K562 (cell line): ENCODE measurements at regions not wholly inside any gene's neighbourhood (a gene's known extent, or its start where the extent isn't known, plus 50 kb on each side); places are given as distances from the start of the nearest gene placed in this dataset.

Source experiments
- ATAC-seq: fragments of 200-7000 bp; cut with Tn5 transposase; 3 replicates; pipeline ENCODE4 v1.9.1; 2020; ENCODE audit warnings: moderate library complexity
- BruUV-seq: library from RNA; stranded (reverse); fragments of 400-500 nt; replicated peaks from 2 replicates; lab custom pipeline; 2021; lab: Mats Ljungman, UMichigan
- CTCF ChIA-PET: fragments of 300-600 bp; formaldehyde crosslinking; extraction: SDS; loops from one replicate; lab custom pipeline; 2021; ENCODE audit warnings: low intra/inter-chr PET ratio; lab: Yijun Ruan, JAX
- POLR2A ChIA-PET: fragments of 300-600, 350-650 bp; sonication (Branson Sonifier 250); formaldehyde crosslinking; extraction: SDS; loops from one replicate; lab custom pipeline; 2021; ENCODE audit warnings: antibody characterized with exemption, inconsistent platforms; lab: Yijun Ruan, JAX
- DNase-seq, 4 experiments: peaks; one replicate each; pipeline versions ENCODE4 v3.0.0 to v3.0.0-alpha.2; 2011 to 2018; ENCODE audit warnings: low spot score in 3 of 4, mixed read lengths in 3 of 4; ENCODE audit errors: extremely low read depth in 1 of 4
- FAIRE-seq: peaks from 2 replicates; lab custom pipeline; 2011; peaks lifted over from hg19 to GRCh38; lab: Jason Lieb, UNC
- H2AFZ ChIP-seq: 2 replicates; pipeline ENCODE4 v1.6.0; 2011; ENCODE audit warnings: low read depth, low read length, control low read depth, inconsistent platforms
- H3K27ac ChIP-seq: fragments of 200-600 bp; 3 replicates; pipeline ENCODE4 v1.8.0; 2011; ENCODE audit warnings: low read depth, mild to moderate bottlenecking, control low read depth, inconsistent platforms, low read length, moderate library complexity, mixed read lengths; ENCODE audit errors: extremely low read depth
- H3K27me3 ChIP-seq, 2 experiments: fragments of 300-600 bp in 1 of 2; 2 replicates in 1 of 2; 3 replicates in 1 of 2; pipeline versions ENCODE4 v1.6.0 to v1.8.0; 2011; ENCODE audit warnings: inconsistent platforms in 2 of 2, low read length in 2 of 2, mild to moderate bottlenecking in 1 of 2, mixed read lengths in 1 of 2, moderate library complexity in 1 of 2; ENCODE audit not compliant: control insufficient read depth in 2 of 2, insufficient read depth in 2 of 2
- H3K36me3 ChIP-seq: fragments of 300-600 bp; 3 replicates; pipeline ENCODE4 v1.8.0; 2011; ENCODE audit warnings: mild to moderate bottlenecking, low read length, inconsistent platforms; ENCODE audit not compliant: control insufficient read depth, insufficient read depth
- H3K4me1 ChIP-seq, 2 experiments: fragments of 200-600 bp in 1 of 2; replicated peaks in 1 of 2; 2 replicates in 1 of 2; 3 replicates in 1 of 2; pipeline versions ENCODE4 v1.5.1 to v1.8.0; 2011; ENCODE audit warnings: inconsistent platforms in 2 of 2, low read length in 2 of 2, mild to moderate bottlenecking in 1 of 2, mixed read lengths in 1 of 2, moderate library complexity in 1 of 2; ENCODE audit not compliant: control insufficient read depth in 2 of 2, insufficient read depth in 2 of 2
- H3K4me2 ChIP-seq: 2 replicates; pipeline ENCODE4 v1.6.1; 2011; ENCODE audit warnings: low read length, control low read depth, inconsistent platforms, mixed read lengths; ENCODE audit not compliant: insufficient read depth
- H3K4me3 ChIP-seq: fragments of 200-600 bp; sonication (generic), shearing (Covaris generic); 2 replicates; pipeline ENCODE4 v1.5.1; 2016; ENCODE audit warnings: control low read depth, inconsistent platforms
- H3K79me2 ChIP-seq: fragments of 200-600 bp; 3 replicates; pipeline ENCODE4 v1.8.0; 2011; ENCODE audit warnings: low read length, inconsistent platforms; ENCODE audit not compliant: control insufficient read depth, insufficient read depth
- H3K9ac ChIP-seq, 2 experiments: 2 replicates each; pipeline versions ENCODE4 v1.6.0 to v1.6.1; 2011; ENCODE audit warnings: low read depth in 2 of 2, low read length in 2 of 2, control low read depth in 1 of 2, inconsistent platforms in 1 of 2, mild to moderate bottlenecking in 1 of 2, mixed read lengths in 1 of 2; ENCODE audit not compliant: insufficient read depth in 1 of 2
- H3K9me1 ChIP-seq: one replicate; pipeline ENCODE4 v1.6.0; 2011; ENCODE audit warnings: inconsistent platforms, mild to moderate bottlenecking, low read length, moderate library complexity; ENCODE audit not compliant: control insufficient read depth, insufficient read depth
- H3K9me3 ChIP-seq: replicated peaks from 2 replicates; pipeline ENCODE4 v1.5.1; 2011; ENCODE audit warnings: low read depth, low read length, inconsistent platforms; ENCODE audit not compliant: control insufficient read depth, insufficient read depth
- H4K20me1 ChIP-seq: replicated peaks from 2 replicates; pipeline ENCODE4 v1.6.1; 2011; ENCODE audit warnings: low read length, inconsistent platforms, mixed read lengths; ENCODE audit not compliant: control insufficient read depth, insufficient read depth
- DMBX1 ChIP-seq: fragments of 250-450 bp; sonication (Bioruptor Pico); IDR thresholded peaks from 2 replicates; pipeline ENCODE4 v1.8.0; 2022; ENCODE audit warnings: inconsistent platforms, mild to moderate bottlenecking, moderate library complexity, borderline replicate concordance
- ETV5 ChIP-seq: sonication (generic); formaldehyde crosslinking; IDR thresholded peaks from 2 replicates; pipeline ENCODE4 v1.4.0; 2020; ENCODE audit warnings: low read depth, mild to moderate bottlenecking, missing genetic modification reagents
- GMEB1 ChIP-seq: fragments of 250-450 bp; sonication (Bioruptor Pico); IDR thresholded peaks from 2 replicates; pipeline ENCODE4 v1.4.0; 2020; ENCODE audit warnings: mild to moderate bottlenecking
- HDGF ChIP-seq: fragments of 450-650 bp; IDR thresholded peaks from 2 replicates; pipeline ENCODE4 v1.6.1; 2016
- MTF1 ChIP-seq: fragments of 250-450 bp; sonication (Bioruptor Pico); IDR thresholded peaks from 2 replicates; pipeline ENCODE4 v1.9.0; 2021; ENCODE audit warnings: moderate library complexity, mild to moderate bottlenecking, inconsistent platforms, borderline replicate concordance
- SP1 ChIP-seq: sonication (generic); formaldehyde crosslinking; IDR thresholded peaks from 2 replicates; pipeline ENCODE4 v1.8.1; 2022; ENCODE audit warnings: mild to moderate bottlenecking, missing genetic modification reagents
- WHSC1 ChIP-seq: IDR thresholded peaks from one replicate; pipeline ENCODE4 v1.6.1; 2012; ENCODE audit warnings: low read length, control low read depth, inconsistent platforms
- ZNF23 ChIP-seq: fragments of 250-450 bp; sonication (Bioruptor Pico); IDR thresholded peaks from 2 replicates; pipeline ENCODE4 v1.4.0; 2020; ENCODE audit warnings: mild to moderate bottlenecking
- WGBS: fragments of 100-300 bp; shearing (Covaris generic); methylation state at CpG from one replicate; pipeline ENCODE4 v1.1.6; 2016; ENCODE audit warnings: low coverage, mixed read lengths; ENCODE audit not compliant: insufficient coverage; ENCODE audit errors: missing lambda C conversion rate; 5-methylcytosine and 5-hydroxymethylcytosine counted together
- in situ Hi-C: fragments of 300-500 bp; cut with MboI; formaldehyde crosslinking; loops from 4 replicates; pipeline ENCODE4 v1.15.0; 2018; ENCODE audit warnings: inconsistent platforms, mixed read lengths
- intact Hi-C: fragments of 100-400 bp; cut with micrococcal nuclease; formaldehyde crosslinking; loops from 2 replicates; pipeline ENCODE4 v1.14.2; 2022
- TF ChIP-seq, protein P1 (sequence below), 2 experiments: fragments of 450-650 bp; IDR thresholded peaks; 2 replicates each; pipeline ENCODE4 v1.6.1; 2016
- TF ChIP-seq, protein P2 (sequence below): fragments of 250-450 bp; sonication (Bioruptor Pico); IDR thresholded peaks from 2 replicates; pipeline ENCODE4 v1.8.0; 2021; ENCODE audit warnings: borderline replicate concordance, mild to moderate bottlenecking, moderate library complexity; ENCODE audit not compliant: poor library complexity, severe bottlenecking

DNA sequence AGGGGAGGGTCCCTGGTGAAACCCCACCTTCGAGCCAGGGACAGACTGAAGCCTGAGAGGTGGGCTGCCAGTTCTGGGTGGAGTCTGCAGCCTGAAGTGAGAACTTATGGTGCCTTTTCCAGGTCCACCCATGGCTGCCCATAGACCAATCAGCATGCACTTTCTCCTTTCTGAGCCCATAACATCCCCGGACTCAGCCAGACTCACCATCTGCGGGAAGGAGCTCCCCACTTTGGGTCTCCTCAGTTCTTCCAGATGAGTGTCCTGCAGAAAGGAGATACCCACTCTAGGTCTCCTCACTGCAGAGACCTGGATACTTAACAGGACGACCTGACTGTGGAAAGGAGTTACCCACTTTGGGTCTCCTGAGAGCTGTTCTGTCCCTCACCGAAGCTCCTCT lies 1673.4 kb upstream of the TMEFF2 start (continued):
- TF ChIP-seq, protein P1, sequence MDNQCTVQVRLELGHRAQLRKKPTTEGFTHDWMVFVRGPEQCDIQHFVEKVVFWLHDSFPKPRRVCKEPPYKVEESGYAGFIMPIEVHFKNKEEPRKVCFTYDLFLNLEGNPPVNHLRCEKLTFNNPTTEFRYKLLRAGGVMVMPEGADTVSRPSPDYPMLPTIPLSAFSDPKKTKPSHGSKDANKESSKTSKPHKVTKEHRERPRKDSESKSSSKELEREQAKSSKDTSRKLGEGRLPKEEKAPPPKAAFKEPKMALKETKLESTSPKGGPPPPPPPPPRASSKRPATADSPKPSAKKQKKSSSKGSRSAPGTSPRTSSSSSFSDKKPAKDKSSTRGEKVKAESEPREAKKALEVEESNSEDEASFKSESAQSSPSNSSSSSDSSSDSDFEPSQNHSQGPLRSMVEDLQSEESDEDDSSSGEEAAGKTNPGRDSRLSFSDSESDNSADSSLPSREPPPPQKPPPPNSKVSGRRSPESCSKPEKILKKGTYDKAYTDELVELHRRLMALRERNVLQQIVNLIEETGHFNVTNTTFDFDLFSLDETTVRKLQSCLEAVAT (IDR thresholded peaks at IDR 0.05): no peak
- TF ChIP-seq HDGF (no peak), SP1 (CRISPR knock-in tag) (no peak), DMBX1 (no peak), MTF1 (no peak), WHSC1 (no peak)
- TF ChIP-seq, protein P2, sequence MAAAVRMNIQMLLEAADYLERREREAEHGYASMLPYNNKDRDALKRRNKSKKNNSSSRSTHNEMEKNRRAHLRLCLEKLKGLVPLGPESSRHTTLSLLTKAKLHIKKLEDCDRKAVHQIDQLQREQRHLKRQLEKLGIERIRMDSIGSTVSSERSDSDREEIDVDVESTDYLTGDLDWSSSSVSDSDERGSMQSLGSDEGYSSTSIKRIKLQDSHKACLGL (CRISPR knock-in tag): no peak

- Histone ChIP-seq H3K4me2 (no peak overlapping the region), H3K4me3 (no peak overlapping the region), H3K79me2 (no peaks in the 10 kb centered on the region), H3K9ac (no peak overlapping the region), H2AFZ (no peak overlapping the region), H3K9me1 (no peaks in the 10 kb centered on the region), H3K27ac (no peak overlapping the region), H3K9me3 (no peaks in the 10 kb centered on the region), H3K27me3 (no peaks in the 10 kb centered on the region)
- ChIA-PET CTCF (no interaction called here), POLR2A (no interaction called here)
- no peak for ATAC-seq
- no peak for DNase-seq
- in situ Hi-C loops: no loop called here
- no peak for FAIRE-seq
- BruUV-seq: no TSS peak
- no peak for TF ChIP-seq GMEB1 (CRISPR knock-in tag)
- TF ChIP-seq ETV5 (CRISPR knock-in tag): no peak
- no peak for TF ChIP-seq ZNF23 (CRISPR knock-in tag)
- TF ChIP-seq, all 486 proteins: peak for 0
- intact Hi-C loops: no loop called here
- Histone ChIP-seq H3K36me3 (no peaks in the 10 kb centered on the region), H4K20me1 (no peaks in the 10 kb centered on the region), H3K4me1 (no peaks in the 10 kb centered on the region)
- WGBS: 4% methylated on average over 11 of the region's 11 CpGs
These were observed 1672.7 kb upstream of the TMEFF2 start for GRCh38 chr2:193867454-193867853.
